ENCODE measurements at regions not wholly inside any gene's neighbourhood (a gene's known extent, or its start where the extent isn't known, plus 50 kb on each side); places are given as distances from the start of the nearest gene placed in this dataset.
"Not testable (repeated sequence)": the region's sequence is repeated elsewhere in the genome, so short reads cannot be mapped to it uniquely, and the experiment has no call there.

GRCh38 chr20:51169813-51170212 lies 146.9 kb upstream of the KCNG1 start:
- Mint-ChIP-seq H3K27ac (no peak overlapping the region), H3K27me3 (ENCODE audit: low read depth) (peaks cover 1% of the 10 kb centered on the region), H3K4me1 (no peaks in the 10 kb centered on the region), H3K9me3 (peaks cover 20% of the 10 kb centered on the region), H3K36me3 (peaks cover 3% of the 10 kb centered on the region), H3K4me3 (no peak overlapping the region)
- no peak for TF ChIP-seq CTCF (IDR thresholded peaks at IDR 0.05; ENCODE audit: unreplicated experiment)
- DNase-seq (ENCODE audit: low spot score in 2 of 2, unreplicated experiment in 2 of 2): no peak

- not testable (repeated sequence) for H3K4me3 Mint-ChIP-seq; H3K27me3 Mint-ChIP-seq (ENCODE audit: low read depth); H3K4me1 Mint-ChIP-seq; DNase-seq (ENCODE audit: low spot score in 2 of 2, unreplicated experiment in 2 of 2); H3K27ac Mint-ChIP-seq; H3K36me3 Mint-ChIP-seq
- peaks cover 18% of the 10 kb centered on the region for H3K9me3 Mint-ChIP-seq
Observed at GRCh38 chr20:51167911-51168310, 145.0 kb upstream of the KCNG1 start.

GRCh38 chr20:51166489-51166888 lies 143.6 kb upstream of the KCNG1 start:
- peaks cover 3% of the 10 kb centered on the region for H3K36me3 Mint-ChIP-seq
- peaks cover 17% of the 10 kb centered on the region for H3K9me3 Mint-ChIP-seq
- TF ChIP-seq CTCF (IDR thresholded peaks at IDR 0.05; ENCODE audit: unreplicated experiment): no peak
- no peaks in the 10 kb centered on the region for H3K4me1 Mint-ChIP-seq
- DNase-seq (ENCODE audit: low spot score in 2 of 2, unreplicated experiment in 2 of 2): no peak
- H3K27me3 Mint-ChIP-seq (ENCODE audit: low read depth): peaks cover 11% of the 10 kb centered on the region
- H3K4me3 Mint-ChIP-seq: no peak overlapping the region
- no peak overlapping the region for H3K27ac Mint-ChIP-seq

GRCh38 chr20:51165131-51165530 lies 142.2 kb upstream of the KCNG1 start:
- H3K9me3 Mint-ChIP-seq: peaks cover 17% of the 10 kb centered on the region
- no peaks in the 10 kb centered on the region for H3K4me1 Mint-ChIP-seq
- H3K27me3 Mint-ChIP-seq (ENCODE audit: low read depth): peaks cover 14% of the 10 kb centered on the region
- no peak overlapping the region for H3K4me3 Mint-ChIP-seq
- DNase-seq (ENCODE audit: low spot score in 2 of 2, unreplicated experiment in 2 of 2): no peak
- H3K27ac Mint-ChIP-seq: no peak overlapping the region
- H3K36me3 Mint-ChIP-seq: peaks cover 3% of the 10 kb centered on the region
- TF ChIP-seq CTCF (IDR thresholded peaks at IDR 0.05; ENCODE audit: unreplicated experiment): no peak

GRCh38 chr20:51164731-51165130 lies 141.8 kb upstream of the KCNG1 start:
- no peak overlapping the region for H3K4me3 Mint-ChIP-seq
- DNase-seq (ENCODE audit: low spot score in 2 of 2, unreplicated experiment in 2 of 2): no peak
- no peak overlapping the region for H3K27ac Mint-ChIP-seq

GRCh38 chr20:51163996-51164600 lies 141.2 kb upstream of the KCNG1 start:
- Mint-ChIP-seq H3K27ac (no peak overlapping the region), H3K4me3 (no peak overlapping the region), H3K9me3 (peaks cover 6% of the 10 kb centered on the region), H3K27me3 (ENCODE audit: low read depth) (peaks cover 14% of the 10 kb centered on the region), H3K36me3 (no peaks in the 10 kb centered on the region), H3K4me1 (peaks cover 2% of the 10 kb centered on the region)
- no peak for DNase-seq (ENCODE audit: low spot score in 2 of 2, unreplicated experiment in 2 of 2)
- TF ChIP-seq CTCF (IDR thresholded peaks at IDR 0.05; ENCODE audit: unreplicated experiment): no peak

More at GRCh38 chr20:51164731-51165130, 141.8 kb upstream of the KCNG1 start:
- H3K4me1 Mint-ChIP-seq: no peaks in the 10 kb centered on the region
- peaks cover 3% of the 10 kb centered on the region for H3K36me3 Mint-ChIP-seq
- peaks cover 14% of the 10 kb centered on the region for H3K27me3 Mint-ChIP-seq (ENCODE audit: low read depth)
- H3K9me3 Mint-ChIP-seq: peaks cover 13% of the 10 kb centered on the region
- no peak for TF ChIP-seq CTCF (IDR thresholded peaks at IDR 0.05; ENCODE audit: unreplicated experiment)

Measured in mesothelial cell of epicardium (in vitro differentiated cells).